Stomach smooth muscle (tissue), 2 donors: ENCODE measurements at regions not wholly inside any gene's neighbourhood (a gene's known extent, or its start where the extent isn't known, plus 50 kb on each side); places are given as distances from the start of the nearest gene placed in this dataset.
"Not testable (repeated sequence)": the region's sequence is repeated elsewhere in the genome, so short reads cannot be mapped to it uniquely, and the experiment has no call there.

ENCODE experiments used
- H3K27ac ChIP-seq: one replicate; pipeline ENCODE4 v1.7.0; 2013; ENCODE audit warnings: mild to moderate bottlenecking, low read length, inconsistent platforms
- H3K27me3 ChIP-seq, 2 donors: one replicate each; pipeline ENCODE4 v1.7.0; 2013; ENCODE audit warnings: low read length in 2 of 2; ENCODE audit not compliant: insufficient read depth in 2 of 2, control insufficient read depth in 1 of 2
- H3K36me3 ChIP-seq, 2 donors: one replicate each; pipeline ENCODE4 v1.7.0; 2013; ENCODE audit warnings: low read length in 2 of 2; ENCODE audit not compliant: control insufficient read depth in 2 of 2, insufficient read depth in 2 of 2
- H3K4me1 ChIP-seq: one replicate; pipeline ENCODE4 v1.7.0; 2013; ENCODE audit warnings: low read length; ENCODE audit not compliant: control insufficient read depth, insufficient read depth
- H3K4me3 ChIP-seq, 2 donors: one replicate each; pipeline ENCODE4 v1.7.0; 2013; ENCODE audit warnings: low read length in 2 of 2
- H3K9ac ChIP-seq, 2 donors: one replicate each; pipeline ENCODE4 v1.7.0; 2013; ENCODE audit warnings: low read length in 2 of 2, mild to moderate bottlenecking in 1 of 2
- H3K9me3 ChIP-seq, 2 donors: one replicate each; pipeline ENCODE4 v1.7.0; 2013; ENCODE audit warnings: low read length in 2 of 2; ENCODE audit not compliant: control insufficient read depth in 2 of 2
- donor health status: healthy.
- donor health status: Pancreatic carcinoma.

DNA sequence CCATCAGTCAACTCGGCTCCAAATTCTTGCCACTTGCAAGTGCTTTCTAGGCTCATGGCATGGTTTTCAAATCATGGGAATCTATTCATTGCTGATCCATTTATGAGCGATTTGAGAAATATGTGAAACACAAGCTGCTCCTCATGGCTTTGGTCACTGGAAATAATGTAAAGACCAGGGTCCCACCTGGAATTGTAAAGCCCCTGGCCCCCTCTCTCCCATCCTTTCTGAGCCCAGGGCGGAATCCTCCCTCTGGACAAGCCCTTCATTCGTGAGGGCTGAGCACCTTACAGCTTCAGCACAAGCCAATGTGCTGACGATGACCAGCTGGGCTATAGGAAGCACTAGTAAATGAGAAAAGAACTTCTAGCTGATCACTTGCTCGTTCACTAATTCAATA, 96.0 kb downstream of the RNASET2 start:
- peaks cover 12% of the 10 kb centered on the region for H3K4me1 ChIP-seq
- H3K9ac ChIP-seq: no peak overlapping the region
- H3K27ac ChIP-seq: no peak overlapping the region
- H3K27me3 ChIP-seq: peaks cover 0 to 2% of the 10 kb centered on the region in 2 donors
- no peaks in the 10 kb centered on the region for H3K36me3 ChIP-seq
- H3K9me3 ChIP-seq: no peaks in the 10 kb centered on the region
- H3K4me3 ChIP-seq: no peak overlapping the region

DNA sequence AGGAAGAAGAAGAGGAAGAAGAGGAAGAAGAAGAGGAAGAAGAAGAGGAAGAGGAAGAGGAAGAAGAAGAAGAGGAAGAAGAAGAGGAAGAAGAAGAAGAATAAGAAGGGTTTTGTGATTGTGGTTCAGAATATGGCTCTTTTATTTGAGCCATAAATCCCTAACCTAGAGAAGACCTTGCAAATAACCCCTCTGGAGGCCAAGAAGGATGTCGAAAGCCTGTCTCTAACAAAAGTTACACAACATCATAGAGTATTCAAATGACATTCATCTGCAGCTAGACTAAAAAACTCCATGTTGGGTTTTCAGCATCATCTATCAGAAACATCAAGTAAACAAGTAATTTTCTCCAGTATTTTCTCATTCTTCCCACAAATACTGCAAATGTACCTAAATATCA, 100.9 kb downstream of the RNASET2 start:
- no peak overlapping the region for H3K9ac ChIP-seq
- H3K27ac ChIP-seq: no peak overlapping the region
- H3K4me1 ChIP-seq: peaks cover under 1% of the 10 kb centered on the region
- no peaks in the 10 kb centered on the region for H3K36me3 ChIP-seq
- H3K4me3 ChIP-seq: no peak overlapping the region
- no peaks in the 10 kb centered on the region for H3K9me3 ChIP-seq
- no peaks in the 10 kb centered on the region for H3K27me3 ChIP-seq

DNA sequence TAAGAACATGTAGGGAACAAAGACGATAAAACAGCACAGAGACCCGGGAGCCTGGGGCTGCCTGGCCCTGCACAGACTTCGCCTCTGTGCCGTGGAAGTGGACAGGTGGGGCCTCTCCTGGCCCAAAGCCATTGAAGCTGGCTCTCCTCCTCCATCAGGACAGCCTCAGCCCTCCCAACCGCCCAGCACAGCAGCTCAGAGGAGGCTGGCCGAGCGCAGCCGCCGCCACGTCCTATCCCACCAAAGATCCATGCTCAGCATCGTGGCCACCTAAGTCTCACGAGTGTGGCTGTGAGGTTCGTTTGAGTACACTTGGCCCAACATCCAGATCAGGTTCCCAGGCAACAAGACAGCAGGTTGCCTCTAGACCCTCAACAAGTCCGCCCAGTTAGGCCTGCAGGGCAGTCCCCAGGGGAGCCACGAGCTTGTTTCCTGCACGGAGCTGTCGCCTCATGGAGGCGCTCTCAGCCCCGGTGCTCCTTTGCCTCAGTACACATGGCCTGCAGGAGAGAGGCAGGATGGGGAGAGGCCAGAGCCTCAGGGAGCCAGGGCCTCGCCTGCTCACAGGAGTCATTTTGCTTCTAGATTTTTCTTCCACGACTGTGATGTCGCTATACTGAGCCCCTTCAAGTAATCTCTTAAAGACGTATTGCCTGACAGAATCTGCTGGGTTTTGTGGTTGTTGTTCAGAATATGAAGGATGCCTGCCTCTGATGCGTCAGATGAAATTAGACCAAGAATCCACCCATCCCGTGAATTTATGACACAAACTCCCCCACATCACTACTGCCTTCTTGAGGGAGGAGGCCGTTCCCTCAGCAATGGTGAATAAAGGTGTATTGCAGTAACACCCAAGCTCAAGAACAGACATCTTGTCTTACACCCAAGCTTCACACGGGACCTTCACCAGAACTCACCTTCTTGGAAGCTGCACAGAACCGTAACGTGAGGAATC, 102.7 kb downstream of the RNASET2 start:
- Histone ChIP-seq H3K27ac (no peak overlapping the region), H3K9me3 (no peaks in the 10 kb centered on the region), H3K36me3 (peaks cover 0 to 2% of the 10 kb centered on the region in 2 donors), H3K27me3 (no peaks in the 10 kb centered on the region), H3K4me1 (no peaks in the 10 kb centered on the region), H3K4me3 (no peak overlapping the region), H3K9ac (no peak overlapping the region)

DNA sequence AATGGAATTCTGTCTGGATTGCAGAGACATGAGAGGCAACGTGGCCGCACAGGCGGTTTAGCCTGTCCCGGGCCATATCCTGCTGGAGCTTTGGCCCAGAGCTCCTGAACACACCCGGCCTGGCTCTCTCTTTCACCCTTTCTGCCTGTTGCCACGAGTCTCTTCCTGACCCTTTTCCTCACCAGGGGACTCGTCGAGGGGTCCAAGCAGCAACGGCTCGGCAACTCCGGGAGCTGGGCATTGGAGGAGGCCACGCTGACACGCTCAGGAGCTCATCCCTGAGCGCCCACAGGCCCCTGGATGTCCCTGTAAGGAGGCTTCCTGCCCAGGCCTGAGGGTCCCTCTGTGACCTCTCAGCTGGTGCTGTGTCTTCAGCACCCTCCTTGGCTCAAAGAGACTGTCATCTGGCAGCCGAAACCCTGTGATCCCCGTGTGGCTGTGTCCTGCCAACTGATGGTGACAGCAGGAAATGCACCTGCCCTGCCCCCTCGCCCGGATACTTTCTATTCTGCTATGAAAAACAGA, 103.8 kb downstream of the RNASET2 start:
- H3K4me3 ChIP-seq: no peak overlapping the region
- H3K36me3 ChIP-seq: peaks cover 0 to 2% of the 10 kb centered on the region in 2 donors
- H3K9ac ChIP-seq: no peak overlapping the region
- no peaks in the 10 kb centered on the region for H3K9me3 ChIP-seq
- H3K4me1 ChIP-seq: no peaks in the 10 kb centered on the region
- H3K27me3 ChIP-seq: no peaks in the 10 kb centered on the region
- no peak overlapping the region for H3K27ac ChIP-seq

DNA sequence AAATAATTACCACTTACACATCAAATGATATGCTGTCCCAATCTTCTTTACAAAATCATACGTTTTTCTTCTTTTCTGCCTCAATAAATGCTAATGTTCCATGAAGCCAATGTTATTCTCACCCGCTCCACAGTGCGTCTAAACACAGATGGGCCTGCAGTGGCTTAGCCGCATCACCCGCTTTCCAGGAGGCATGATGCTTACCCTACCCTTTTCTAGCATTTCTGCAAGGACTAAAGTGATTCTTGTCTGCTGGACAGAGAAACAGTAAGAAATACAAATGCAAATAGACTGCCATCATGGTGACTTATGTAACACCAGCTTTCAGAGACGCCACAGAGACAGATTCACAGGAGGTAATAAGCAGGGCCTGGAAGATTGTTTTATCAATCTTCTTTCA, 104.4 kb downstream of the RNASET2 start:
- peaks cover 0 to 2% of the 10 kb centered on the region in 2 donors for H3K36me3 ChIP-seq
- no peak overlapping the region for H3K27ac ChIP-seq
- H3K4me1 ChIP-seq: no peaks in the 10 kb centered on the region
- no peak overlapping the region for H3K9ac ChIP-seq
- H3K4me3 ChIP-seq: no peak overlapping the region
- H3K9me3 ChIP-seq: no peaks in the 10 kb centered on the region
- no peaks in the 10 kb centered on the region for H3K27me3 ChIP-seq

DNA sequence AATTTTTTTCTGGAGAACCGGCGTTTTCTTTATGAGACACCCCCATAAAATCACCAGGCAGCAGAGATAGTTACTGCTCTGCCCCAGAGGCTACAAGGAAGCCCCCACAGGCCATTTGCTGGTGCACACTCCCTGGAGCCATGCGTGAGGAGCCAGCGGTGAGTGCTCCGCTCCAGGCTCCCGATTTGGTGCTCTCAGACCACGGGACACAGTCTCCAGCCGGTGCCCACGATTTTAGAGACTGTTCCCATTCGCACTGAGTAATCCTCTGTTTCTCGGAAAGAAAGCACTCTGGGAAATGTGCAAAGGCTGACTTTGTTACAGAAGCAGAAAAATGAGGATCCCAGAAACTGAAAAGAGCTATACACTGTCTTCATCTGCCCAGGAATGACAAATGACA, 104.9 kb downstream of the RNASET2 start:
- H3K4me1 ChIP-seq: no peaks in the 10 kb centered on the region
- no peak overlapping the region for H3K9ac ChIP-seq
- no peaks in the 10 kb centered on the region for H3K27me3 ChIP-seq
- no peaks in the 10 kb centered on the region for H3K9me3 ChIP-seq
- no peak overlapping the region for H3K27ac ChIP-seq
- H3K4me3 ChIP-seq: no peak overlapping the region
- H3K36me3 ChIP-seq: peaks cover 0 to 2% of the 10 kb centered on the region in 2 donors

DNA sequence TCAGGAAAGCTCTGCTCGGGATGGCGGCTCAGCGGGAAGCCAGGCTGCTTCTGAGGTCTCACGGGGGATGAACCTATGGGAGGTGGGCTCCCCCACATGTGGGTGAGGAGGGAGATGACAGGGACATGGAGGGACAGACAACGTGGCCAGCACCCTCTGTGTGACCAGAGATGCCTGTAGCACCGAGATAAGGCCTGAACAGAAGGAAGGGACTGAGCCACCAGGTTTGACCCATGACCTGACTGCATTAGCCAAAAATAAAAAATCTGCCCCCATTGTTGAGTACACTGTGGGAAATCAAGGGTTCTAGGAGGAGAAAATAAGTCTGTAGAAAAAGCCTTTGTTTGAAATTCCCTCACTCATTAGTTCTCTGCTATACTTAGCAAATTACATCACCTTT, 105.7 kb downstream of the RNASET2 start:
- no peaks in the 10 kb centered on the region for H3K27me3 ChIP-seq
- H3K27ac ChIP-seq: no peak overlapping the region
- H3K9ac ChIP-seq: no peak overlapping the region
- no peak overlapping the region for H3K4me3 ChIP-seq
- H3K9me3 ChIP-seq: no peaks in the 10 kb centered on the region
- no peaks in the 10 kb centered on the region for H3K4me1 ChIP-seq
- peaks cover 0 to 2% of the 10 kb centered on the region in 2 donors for H3K36me3 ChIP-seq

DNA sequence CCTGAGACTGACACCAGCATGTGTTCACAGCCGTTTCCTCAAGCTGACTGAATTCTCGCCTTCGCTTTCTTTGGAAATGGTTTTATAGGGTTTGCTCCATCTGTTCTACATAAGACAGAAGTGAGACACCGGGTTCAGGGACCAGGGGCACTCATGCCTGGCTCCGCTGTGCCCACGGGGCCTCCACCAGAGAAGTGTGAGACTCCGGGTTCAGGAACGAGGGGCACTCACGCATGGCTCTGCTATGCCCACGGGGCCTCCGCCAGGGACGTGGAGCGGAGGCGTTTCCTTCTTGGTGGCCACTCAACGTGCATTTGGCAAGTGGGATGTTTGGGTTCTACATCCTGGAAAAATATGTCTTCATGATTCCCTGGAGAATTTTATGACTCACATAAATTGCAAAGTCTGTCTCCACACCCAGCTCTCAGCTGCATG, 106.6 kb downstream of the RNASET2 start:
- Histone ChIP-seq H3K36me3 (peaks cover 0 to 2% of the 10 kb centered on the region in 2 donors), H3K4me1 (no peaks in the 10 kb centered on the region), H3K9ac (no peak overlapping the region), H3K27me3 (no peaks in the 10 kb centered on the region), H3K4me3 (no peak overlapping the region), H3K27ac (no peak overlapping the region), H3K9me3 (no peaks in the 10 kb centered on the region)

DNA sequence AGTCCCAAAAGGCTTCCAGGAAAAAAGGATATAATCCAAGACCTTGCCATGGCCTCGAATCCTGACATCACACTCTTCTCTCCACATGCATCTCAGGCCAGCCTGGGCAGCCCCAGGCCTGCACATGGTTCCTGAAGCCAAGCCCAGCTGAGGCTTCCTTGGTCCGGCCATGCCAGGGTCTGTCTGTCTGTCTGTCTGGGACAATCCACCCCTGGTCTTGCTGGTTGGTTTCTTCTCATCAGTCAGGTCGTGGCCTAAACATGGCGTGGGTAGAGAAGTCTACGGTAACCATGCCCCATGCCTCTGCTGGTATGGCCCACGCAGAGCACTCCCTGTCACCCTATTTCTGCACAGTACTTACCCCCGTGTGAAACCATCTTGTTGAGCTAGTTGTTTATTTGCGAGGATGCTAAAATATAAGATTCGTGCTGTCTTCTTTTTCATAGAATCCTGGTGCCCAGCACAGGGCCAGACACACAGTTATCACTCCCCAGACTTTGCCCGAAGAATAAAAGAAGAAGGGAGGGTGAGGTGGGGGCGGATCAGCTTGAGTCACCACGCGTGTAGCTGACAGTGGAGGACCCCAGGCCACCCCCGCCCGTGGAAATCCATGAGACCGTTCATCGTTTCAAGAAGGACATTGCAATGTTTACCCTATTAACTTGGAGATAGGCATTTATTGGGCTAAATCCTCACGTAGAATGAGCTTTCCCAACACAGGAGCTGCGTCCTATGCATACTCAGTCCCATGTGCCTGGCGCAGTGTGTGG, 107.2 kb downstream of the RNASET2 start:
- Histone ChIP-seq H3K4me3 (no peak overlapping the region), H3K27ac (no peak overlapping the region), H3K27me3 (no peaks in the 10 kb centered on the region), H3K36me3 (peaks cover 0 to 2% of the 10 kb centered on the region in 2 donors), H3K4me1 (no peaks in the 10 kb centered on the region), H3K9ac (no peak overlapping the region), H3K9me3 (no peaks in the 10 kb centered on the region)

DNA sequence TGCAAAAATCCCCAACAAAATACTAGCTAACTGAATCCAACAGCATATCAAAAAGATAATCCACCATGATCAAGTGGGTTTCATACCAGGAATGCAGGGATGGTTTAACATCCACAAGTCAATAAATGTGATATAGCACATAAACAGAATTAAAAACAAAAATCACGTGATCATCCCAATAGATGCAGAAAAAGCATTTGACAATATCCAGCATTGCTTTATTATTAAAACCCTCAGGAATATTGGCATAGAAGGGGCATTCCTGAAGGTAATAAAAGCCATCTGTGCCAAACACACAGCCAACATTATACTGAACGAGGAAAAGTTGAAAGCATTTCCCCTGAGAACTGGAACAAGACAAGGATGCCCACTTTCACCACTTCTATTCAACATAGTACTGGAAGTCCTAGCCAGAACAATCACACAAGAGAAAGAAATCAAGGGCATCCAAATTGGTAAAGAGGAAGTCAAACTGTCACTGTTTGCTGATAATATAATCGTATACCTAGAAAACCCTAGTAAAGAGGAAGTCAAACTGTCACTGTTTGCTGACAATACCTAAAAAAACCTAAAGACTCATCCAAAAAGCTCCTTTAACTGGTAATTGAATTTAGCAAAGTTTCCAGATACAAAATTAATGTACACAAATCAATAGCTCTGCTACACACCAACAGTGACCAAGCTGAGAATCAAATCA, 109.8 kb downstream of the RNASET2 start:
- H3K4me3 ChIP-seq, H3K9me3 ChIP-seq, H3K9ac ChIP-seq, H3K36me3 ChIP-seq, H3K27ac ChIP-seq, H3K27me3 ChIP-seq, H3K4me1 ChIP-seq: not testable (repeated sequence)
